Psoas muscle (tissue), 7 donors: ENCODE measurements at regions not wholly inside any gene's neighbourhood (a gene's known extent, or its start where the extent isn't known, plus 50 kb on each side); places are given as distances from the start of the nearest gene placed in this dataset.

Experiments used
- ATAC-seq, 4 donors: fragments of 200-7000 bp; cut with Tn5 transposase; one replicate each; pipeline ENCODE4 v1.9.1; 2020; ENCODE audit warnings: moderate library complexity in 3 of 4, mild to moderate bottlenecking in 2 of 4
- DNase-seq, 2 donors: peaks; one replicate each; pipeline ENCODE4 v3.0.0-alpha.2; 2020
- H3K27ac ChIP-seq: fragments of 200-600 bp; one replicate; pipeline ENCODE4 v1.8.0; 2022
- H3K27me3 ChIP-seq, 3 donors: fragments of 200-600 bp in 1 of 3; one replicate each; pipeline versions ENCODE4 v1.6.1 to v1.8.0; 2013 to 2022; ENCODE audit warnings: low read length in 2 of 3, mild to moderate bottlenecking in 2 of 3, moderate library complexity in 1 of 3; ENCODE audit not compliant: insufficient read depth in 3 of 3
- H3K36me3 ChIP-seq, 2 donors: fragments of 200-600 bp in 1 of 2; one replicate each; pipeline versions ENCODE4 v1.6.1 to v1.8.0; 2013 to 2022; ENCODE audit warnings: low read depth in 1 of 2, mild to moderate bottlenecking in 1 of 2, moderate library complexity in 1 of 2; ENCODE audit not compliant: insufficient read depth in 1 of 2
- H3K4me1 ChIP-seq: fragments of 200-600 bp; one replicate; pipeline ENCODE4 v1.8.0; 2022
- H3K4me3 ChIP-seq: fragments of 200-600 bp; one replicate; pipeline ENCODE4 v1.8.0; 2022; ENCODE audit warnings: mild to moderate bottlenecking
- H3K9me3 ChIP-seq: fragments of 200-600 bp; one replicate; pipeline ENCODE4 v1.8.0; 2022
- CTCF ChIP-seq: fragments of 200-600 bp; IDR thresholded peaks from one replicate; pipeline ENCODE4 v1.8.0; 2022; ENCODE audit warnings: antibody characterized with exemption
- WGBS, 3 donors: extraction: QIAGEN DNeasy Blood & Tissue Kit; methylation state at CpG; one replicate each; pipeline versions ENCODE4 v1.1.6 to v1.1.7; 2013; 5-methylcytosine and 5-hydroxymethylcytosine counted together
- intact Hi-C, 2 donors: fragments of 100-400 bp; cut with DNase I; formaldehyde crosslinking; loops; one replicate each; pipeline versions ENCODE4 v1.11.0 to v1.14.2; 2022
- donor health status: healthy with polysubstance abuse.
- donor health status: DM: no; HTN: no; CAD: no; lungs with moderate emphysema.
- donor health status: Bipolar disorder and iron deficiency.
- donor health status: healthy.
- donor health status: DM: yes; HTN: yes; CAD: no.
- donor health status: DM: no; HTN: no; CAD: no.
- donor health status: DM: yes; HTN: yes; CAD: no.

GRCh38 chr7:46143421-46143820 lies 222.3 kb upstream of the IGFBP3 start:
- no peaks in the 10 kb centered on the region for H3K9me3 ChIP-seq
- H3K4me1 ChIP-seq: no peaks in the 10 kb centered on the region
- H3K36me3 ChIP-seq: no peaks in the 10 kb centered on the region
- WGBS, 3 donors: 99 to 100% (median 99%) methylated on average over 2 of the region's 2 CpGs
- no peak for TF ChIP-seq CTCF
- no peaks in the 10 kb centered on the region for H3K27me3 ChIP-seq
- H3K4me3 ChIP-seq: no peak overlapping the region
- no peak overlapping the region for H3K27ac ChIP-seq
- no peak for DNase-seq
- intact Hi-C loops: no loop called here
- no peak for ATAC-seq

- no peaks in the 10 kb centered on the region for H3K9me3 ChIP-seq
- no peak overlapping the region for H3K27ac ChIP-seq
- DNase-seq: no peak
- no peak overlapping the region for H3K4me3 ChIP-seq
- H3K27me3 ChIP-seq: no peaks in the 10 kb centered on the region
- TF ChIP-seq CTCF: no peak
- no peak for ATAC-seq
- intact Hi-C loops: no loop called here
- no peaks in the 10 kb centered on the region for H3K36me3 ChIP-seq
- H3K4me1 ChIP-seq: no peaks in the 10 kb centered on the region
Measured at GRCh38 chr7:46139079-46139478, 218.0 kb upstream of the IGFBP3 start.

- intact Hi-C loops: no loop called here
- H3K27me3 ChIP-seq: no peaks in the 10 kb centered on the region
- ATAC-seq (no peak), DNase-seq (no peak)
- TF ChIP-seq CTCF: no peak
- H3K4me1 ChIP-seq: no peaks in the 10 kb centered on the region
- no peaks in the 10 kb centered on the region for H3K9me3 ChIP-seq
- no peak overlapping the region for H3K4me3 ChIP-seq
- no peaks in the 10 kb centered on the region for H3K36me3 ChIP-seq
- no peak overlapping the region for H3K27ac ChIP-seq
- 83 to 87% (median 84%) methylated on average over 3 of the region's 3 CpGs for WGBS, 3 donors
Measured at GRCh38 chr7:46137725-46138124, 216.7 kb upstream of the IGFBP3 start.

GRCh38 chr7:46135557-46135956 lies 214.5 kb upstream of the IGFBP3 start:
- Histone ChIP-seq H3K36me3 (no peaks in the 10 kb centered on the region), H3K27ac (no peak overlapping the region), H3K9me3 (no peaks in the 10 kb centered on the region), H3K27me3 (no peaks in the 10 kb centered on the region), H3K4me3 (no peak overlapping the region), H3K4me1 (no peaks in the 10 kb centered on the region)
- intact Hi-C loops: no loop called here
- ATAC-seq (no peak), DNase-seq (no peak)
- no peak for TF ChIP-seq CTCF

- no peak overlapping the region for H3K4me3 ChIP-seq
- intact Hi-C loops: no loop called here
- H3K27me3 ChIP-seq: no peaks in the 10 kb centered on the region
- H3K9me3 ChIP-seq: no peaks in the 10 kb centered on the region
- TF ChIP-seq CTCF: no peak
- no peaks in the 10 kb centered on the region for H3K4me1 ChIP-seq
- H3K36me3 ChIP-seq: no peaks in the 10 kb centered on the region
- DNase-seq (no peak), ATAC-seq (no peak)
- H3K27ac ChIP-seq: no peak overlapping the region
Measured at GRCh38 chr7:46134795-46135194, 213.7 kb upstream of the IGFBP3 start.
